22Rv1 (cell line): ENCODE measurements at regions not wholly inside any gene's neighbourhood (a gene's known extent, or its start where the extent isn't known, plus 50 kb on each side); places are given as distances from the start of the nearest gene placed in this dataset.

Experiments
- ZFX ChIP-seq: fragments of 450-650 bp; IDR thresholded peaks from 2 replicates; pipeline ENCODE4 v1.6.1; 2017; ENCODE audit warnings: antibody characterized with exemption, borderline replicate concordance
- TF ChIP-seq, protein P1 (sequence below): fragments of 450-650 bp; IDR thresholded peaks from 2 replicates; pipeline ENCODE4 v1.5.1; 2017; ENCODE audit warnings: mild to moderate bottlenecking

- TF ChIP-seq, protein P1, sequence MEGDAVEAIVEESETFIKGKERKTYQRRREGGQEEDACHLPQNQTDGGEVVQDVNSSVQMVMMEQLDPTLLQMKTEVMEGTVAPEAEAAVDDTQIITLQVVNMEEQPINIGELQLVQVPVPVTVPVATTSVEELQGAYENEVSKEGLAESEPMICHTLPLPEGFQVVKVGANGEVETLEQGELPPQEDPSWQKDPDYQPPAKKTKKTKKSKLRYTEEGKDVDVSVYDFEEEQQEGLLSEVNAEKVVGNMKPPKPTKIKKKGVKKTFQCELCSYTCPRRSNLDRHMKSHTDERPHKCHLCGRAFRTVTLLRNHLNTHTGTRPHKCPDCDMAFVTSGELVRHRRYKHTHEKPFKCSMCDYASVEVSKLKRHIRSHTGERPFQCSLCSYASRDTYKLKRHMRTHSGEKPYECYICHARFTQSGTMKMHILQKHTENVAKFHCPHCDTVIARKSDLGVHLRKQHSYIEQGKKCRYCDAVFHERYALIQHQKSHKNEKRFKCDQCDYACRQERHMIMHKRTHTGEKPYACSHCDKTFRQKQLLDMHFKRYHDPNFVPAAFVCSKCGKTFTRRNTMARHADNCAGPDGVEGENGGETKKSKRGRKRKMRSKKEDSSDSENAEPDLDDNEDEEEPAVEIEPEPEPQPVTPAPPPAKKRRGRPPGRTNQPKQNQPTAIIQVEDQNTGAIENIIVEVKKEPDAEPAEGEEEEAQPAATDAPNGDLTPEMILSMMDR = no peak
- no peak for TF ChIP-seq ZFX
These were observed 66.6 kb upstream of the TLE3 start for GRCh38 chr15:70164156-70164900.
